HEK293 (cell line): ENCODE measurements at regions not wholly inside any gene's neighbourhood (a gene's known extent, or its start where the extent isn't known, plus 50 kb on each side); places are given as distances from the start of the nearest gene placed in this dataset.

Experiments
- SCRT2 ChIP-seq: fragments of 450-650 bp; formaldehyde crosslinking; IDR thresholded peaks from 2 replicates; pipeline ENCODE4 v1.5.1; 2016; ENCODE audit warnings: missing biosample characterization, missing genetic modification characterization
- ZNF76 ChIP-seq: fragments of 450-650 bp; formaldehyde crosslinking; IDR thresholded peaks from 2 replicates; pipeline ENCODE4; 2016; ENCODE audit warnings: low read depth, missing biosample characterization, missing genetic modification characterization, borderline replicate concordance
- TF ChIP-seq, protein P1 (sequence below): fragments of 450-650 bp; formaldehyde crosslinking; IDR thresholded peaks from 2 replicates; pipeline ENCODE4 v1.5.1; 2016; ENCODE audit warnings: missing biosample characterization, missing genetic modification characterization
- TF ChIP-seq, protein P2 (sequence below): fragments of 450-650 bp; formaldehyde crosslinking; IDR thresholded peaks from 2 replicates; pipeline ENCODE4 v1.5.1; 2016; ENCODE audit warnings: missing biosample characterization, missing genetic modification characterization
- TF ChIP-seq, protein P3 (sequence below): fragments of 450-650 bp; formaldehyde crosslinking; IDR thresholded peaks from 2 replicates; pipeline ENCODE4 v1.5.1; 2017; ENCODE audit warnings: missing biosample characterization, missing genetic modification characterization

DNA sequence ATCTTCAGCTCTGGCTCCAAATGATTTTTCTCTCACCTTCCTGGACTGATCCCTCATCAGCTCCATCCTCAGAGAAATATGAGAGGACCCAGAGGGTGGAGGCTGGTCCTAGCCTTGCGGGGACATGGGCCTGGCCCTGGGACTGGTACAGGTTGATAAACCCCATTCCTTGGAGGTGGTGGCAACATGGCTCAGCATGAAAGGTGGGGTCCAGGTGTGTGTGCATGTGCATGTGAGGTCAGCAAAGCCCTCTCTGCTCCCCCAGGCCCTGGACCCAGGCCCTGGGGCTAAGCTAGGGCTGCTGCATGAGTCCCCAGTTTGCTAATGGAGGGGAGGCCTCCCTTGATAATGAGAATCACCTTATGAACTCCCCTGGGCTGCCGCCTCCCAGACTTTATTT lies 363.1 kb downstream of the MATN1 start:
- TF ChIP-seq, protein P1, sequence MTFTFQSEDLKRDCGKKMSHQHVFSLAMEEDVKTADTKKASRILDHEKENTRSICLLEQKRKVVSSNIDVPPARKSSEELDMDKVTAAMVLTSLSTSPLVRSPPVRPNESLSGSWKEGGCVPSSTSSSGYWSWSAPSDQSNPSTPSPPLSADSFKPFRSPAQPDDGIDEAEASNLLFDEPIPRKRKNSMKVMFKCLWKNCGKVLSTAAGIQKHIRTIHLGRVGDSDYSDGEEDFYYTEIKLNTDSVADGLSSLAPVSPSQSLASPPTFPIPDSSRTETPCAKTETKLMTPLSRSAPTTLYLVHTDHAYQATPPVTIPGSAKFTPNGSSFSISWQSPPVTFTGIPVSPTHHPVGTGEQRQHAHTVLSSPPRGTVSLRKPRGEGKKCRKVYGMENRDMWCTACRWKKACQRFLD (tag by site-specific recombination) = no peak
- TF ChIP-seq, protein P2, sequence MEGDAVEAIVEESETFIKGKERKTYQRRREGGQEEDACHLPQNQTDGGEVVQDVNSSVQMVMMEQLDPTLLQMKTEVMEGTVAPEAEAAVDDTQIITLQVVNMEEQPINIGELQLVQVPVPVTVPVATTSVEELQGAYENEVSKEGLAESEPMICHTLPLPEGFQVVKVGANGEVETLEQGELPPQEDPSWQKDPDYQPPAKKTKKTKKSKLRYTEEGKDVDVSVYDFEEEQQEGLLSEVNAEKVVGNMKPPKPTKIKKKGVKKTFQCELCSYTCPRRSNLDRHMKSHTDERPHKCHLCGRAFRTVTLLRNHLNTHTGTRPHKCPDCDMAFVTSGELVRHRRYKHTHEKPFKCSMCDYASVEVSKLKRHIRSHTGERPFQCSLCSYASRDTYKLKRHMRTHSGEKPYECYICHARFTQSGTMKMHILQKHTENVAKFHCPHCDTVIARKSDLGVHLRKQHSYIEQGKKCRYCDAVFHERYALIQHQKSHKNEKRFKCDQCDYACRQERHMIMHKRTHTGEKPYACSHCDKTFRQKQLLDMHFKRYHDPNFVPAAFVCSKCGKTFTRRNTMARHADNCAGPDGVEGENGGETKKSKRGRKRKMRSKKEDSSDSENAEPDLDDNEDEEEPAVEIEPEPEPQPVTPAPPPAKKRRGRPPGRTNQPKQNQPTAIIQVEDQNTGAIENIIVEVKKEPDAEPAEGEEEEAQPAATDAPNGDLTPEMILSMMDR (tag by site-specific recombination) = no peak
- TF ChIP-seq SCRT2 (tag by site-specific recombination) (no peak), ZNF76 (no peak)
- TF ChIP-seq, protein P3, sequence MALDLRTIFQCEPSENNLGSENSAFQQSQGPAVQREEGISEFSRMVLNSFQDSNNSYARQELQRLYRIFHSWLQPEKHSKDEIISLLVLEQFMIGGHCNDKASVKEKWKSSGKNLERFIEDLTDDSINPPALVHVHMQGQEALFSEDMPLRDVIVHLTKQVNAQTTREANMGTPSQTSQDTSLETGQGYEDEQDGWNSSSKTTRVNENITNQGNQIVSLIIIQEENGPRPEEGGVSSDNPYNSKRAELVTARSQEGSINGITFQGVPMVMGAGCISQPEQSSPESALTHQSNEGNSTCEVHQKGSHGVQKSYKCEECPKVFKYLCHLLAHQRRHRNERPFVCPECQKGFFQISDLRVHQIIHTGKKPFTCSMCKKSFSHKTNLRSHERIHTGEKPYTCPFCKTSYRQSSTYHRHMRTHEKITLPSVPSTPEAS (tag by site-specific recombination) = no peak
